ENCODE measurements at regions not wholly inside any gene's neighbourhood (a gene's known extent, or its start where the extent isn't known, plus 50 kb on each side); places are given as distances from the start of the nearest gene placed in this dataset.
"Not testable (repeated sequence)": the region's sequence is repeated elsewhere in the genome, so short reads cannot be mapped to it uniquely, and the experiment has no call there.

DNA sequence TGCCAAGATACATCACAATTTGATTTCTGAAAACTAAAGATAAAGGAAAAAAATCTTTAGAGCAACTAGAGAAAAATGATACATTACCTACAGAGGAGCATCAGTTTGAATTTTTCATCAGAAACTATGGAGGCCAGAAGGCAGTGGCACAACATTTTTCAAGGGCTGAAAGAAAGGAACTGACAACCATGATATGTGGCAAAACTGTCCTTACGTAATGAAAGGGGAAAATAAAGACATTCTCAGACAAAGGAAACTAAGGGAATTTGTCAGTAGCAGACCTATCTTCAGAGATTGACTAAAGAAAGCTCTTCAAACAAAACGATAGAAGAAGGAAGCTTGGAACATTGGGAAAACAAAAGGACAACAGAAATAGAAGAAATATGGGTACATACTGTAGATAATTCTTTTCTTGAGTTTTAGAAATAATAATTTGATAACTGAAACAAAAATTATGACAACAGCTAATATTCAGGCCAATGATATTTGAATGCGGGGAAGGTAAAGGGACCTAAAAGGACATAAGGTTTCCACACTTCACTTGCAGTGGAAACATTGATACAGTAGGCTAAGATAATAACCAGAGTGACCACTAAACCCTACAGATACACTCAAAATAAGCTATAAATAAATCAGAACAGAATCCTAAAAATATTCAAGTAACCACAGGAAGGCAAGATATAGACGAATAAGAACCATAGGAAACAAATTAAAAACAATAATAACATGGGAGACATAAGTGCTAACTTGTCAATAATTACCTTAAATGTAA, 70.0 kb upstream of the NPAS2 start:
- Histone ChIP-seq H3K27ac (no peak overlapping the region), H3K27me3 (replicated peaks) (no peaks in the 10 kb centered on the region), H3K36me3 (replicated peaks) (no peaks in the 10 kb centered on the region), H3K4me3 (ENCODE audit: low read depth, low read length) (no peak overlapping the region)
- TF ChIP-seq, protein P1, sequence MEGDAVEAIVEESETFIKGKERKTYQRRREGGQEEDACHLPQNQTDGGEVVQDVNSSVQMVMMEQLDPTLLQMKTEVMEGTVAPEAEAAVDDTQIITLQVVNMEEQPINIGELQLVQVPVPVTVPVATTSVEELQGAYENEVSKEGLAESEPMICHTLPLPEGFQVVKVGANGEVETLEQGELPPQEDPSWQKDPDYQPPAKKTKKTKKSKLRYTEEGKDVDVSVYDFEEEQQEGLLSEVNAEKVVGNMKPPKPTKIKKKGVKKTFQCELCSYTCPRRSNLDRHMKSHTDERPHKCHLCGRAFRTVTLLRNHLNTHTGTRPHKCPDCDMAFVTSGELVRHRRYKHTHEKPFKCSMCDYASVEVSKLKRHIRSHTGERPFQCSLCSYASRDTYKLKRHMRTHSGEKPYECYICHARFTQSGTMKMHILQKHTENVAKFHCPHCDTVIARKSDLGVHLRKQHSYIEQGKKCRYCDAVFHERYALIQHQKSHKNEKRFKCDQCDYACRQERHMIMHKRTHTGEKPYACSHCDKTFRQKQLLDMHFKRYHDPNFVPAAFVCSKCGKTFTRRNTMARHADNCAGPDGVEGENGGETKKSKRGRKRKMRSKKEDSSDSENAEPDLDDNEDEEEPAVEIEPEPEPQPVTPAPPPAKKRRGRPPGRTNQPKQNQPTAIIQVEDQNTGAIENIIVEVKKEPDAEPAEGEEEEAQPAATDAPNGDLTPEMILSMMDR (IDR thresholded peaks at IDR 0.05; ENCODE audit: low read depth, low read length, missing control alignments) = no peak
- in situ Hi-C loops (cut with HindIII; ENCODE audit: low pct_ligation_motif_present, low sequenced_read_pairs) = no loop called here
- no peak for DNase-seq

DNA sequence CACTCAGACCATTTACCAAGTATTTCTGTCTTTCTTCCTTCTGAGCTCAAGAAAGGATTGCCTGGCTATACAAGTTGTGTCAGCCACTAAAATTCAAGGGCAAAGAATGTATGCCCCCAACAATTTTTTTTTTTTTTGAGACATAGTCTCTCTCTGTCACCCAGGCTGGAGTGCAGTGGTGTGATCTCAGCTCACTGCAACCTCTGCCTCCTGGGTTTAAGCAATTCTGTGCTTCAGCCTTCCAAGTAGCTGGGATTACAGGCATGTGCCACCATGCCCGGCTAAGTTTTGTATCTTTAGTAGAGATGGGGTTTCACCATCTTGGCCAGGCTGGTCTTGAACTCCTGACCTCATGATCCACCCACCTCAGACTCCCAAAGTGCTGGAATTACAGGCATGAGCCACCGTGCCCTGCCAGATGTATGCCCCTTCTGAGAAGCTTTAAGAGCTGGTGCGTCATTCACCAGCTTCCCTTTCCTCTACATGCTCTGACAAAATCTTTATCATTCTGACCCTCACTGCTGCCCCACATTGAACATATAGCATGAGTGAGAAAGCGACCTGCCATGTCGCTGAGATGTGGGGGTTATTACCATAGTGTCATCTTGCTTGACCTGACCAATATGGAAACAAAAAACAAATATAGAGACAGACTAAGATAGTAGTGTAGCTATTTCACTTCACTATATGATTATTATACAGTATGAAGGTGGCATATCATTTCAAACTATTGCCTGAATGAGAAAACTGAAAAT, 67.9 kb upstream of the NPAS2 start:
- DNase-seq = peak; percentile 77

DNA sequence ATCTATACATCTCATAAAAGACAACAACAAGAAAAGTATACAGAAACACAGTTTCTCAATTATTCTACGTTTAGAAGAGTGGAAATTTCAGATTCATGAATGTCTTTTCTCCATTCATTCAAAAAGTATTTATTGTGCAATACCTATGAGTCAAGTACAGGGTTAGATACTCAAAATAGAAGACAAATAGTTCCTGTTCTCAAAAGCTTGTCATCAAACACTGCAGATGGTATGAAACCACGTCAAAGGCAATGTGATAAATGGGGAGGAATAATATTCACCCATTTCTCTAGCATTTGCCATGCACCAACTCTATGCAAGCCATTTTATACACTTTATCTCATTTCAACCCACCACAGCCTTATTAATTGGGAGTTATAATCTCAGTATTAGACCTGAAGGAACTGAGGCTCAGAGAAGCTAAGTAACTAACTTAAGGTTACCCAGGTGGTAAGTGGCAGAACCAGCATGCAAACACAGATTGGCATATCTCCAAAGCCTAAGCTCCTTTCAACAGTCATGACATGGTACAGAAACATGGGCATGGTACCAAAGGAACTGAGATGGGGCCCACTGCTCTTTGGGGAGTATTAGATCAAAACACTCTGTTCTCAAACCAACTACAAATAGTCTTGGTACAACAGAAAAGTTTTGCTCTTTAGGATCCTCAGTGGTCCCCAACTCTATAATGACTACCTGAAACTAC, 67.2 kb upstream of the NPAS2 start:
- Histone ChIP-seq H3K27me3 (replicated peaks) (no peaks in the 10 kb centered on the region), H3K27ac (peak overlapping the region; percentile 90), H3K36me3 (replicated peaks) (no peaks in the 10 kb centered on the region), H3K4me3 (ENCODE audit: low read depth, low read length) (no peak overlapping the region)
- in situ Hi-C loops (cut with HindIII; ENCODE audit: low pct_ligation_motif_present, low sequenced_read_pairs) = no loop called here
- DNase-seq = peak; percentile 72
- TF ChIP-seq, protein P1 (IDR thresholded peaks at IDR 0.05; ENCODE audit: low read depth, low read length, missing control alignments) = no peak

More for the DNA sequence above, 67.9 kb upstream of the NPAS2 start:
- H3K27ac ChIP-seq = peak overlapping the region; percentile 90
- H3K36me3 ChIP-seq (replicated peaks); in situ Hi-C loops (cut with HindIII; ENCODE audit: low pct_ligation_motif_present, low sequenced_read_pairs); H3K27me3 ChIP-seq (replicated peaks); H3K4me3 ChIP-seq (ENCODE audit: low read depth, low read length): not testable (repeated sequence)

DNA sequence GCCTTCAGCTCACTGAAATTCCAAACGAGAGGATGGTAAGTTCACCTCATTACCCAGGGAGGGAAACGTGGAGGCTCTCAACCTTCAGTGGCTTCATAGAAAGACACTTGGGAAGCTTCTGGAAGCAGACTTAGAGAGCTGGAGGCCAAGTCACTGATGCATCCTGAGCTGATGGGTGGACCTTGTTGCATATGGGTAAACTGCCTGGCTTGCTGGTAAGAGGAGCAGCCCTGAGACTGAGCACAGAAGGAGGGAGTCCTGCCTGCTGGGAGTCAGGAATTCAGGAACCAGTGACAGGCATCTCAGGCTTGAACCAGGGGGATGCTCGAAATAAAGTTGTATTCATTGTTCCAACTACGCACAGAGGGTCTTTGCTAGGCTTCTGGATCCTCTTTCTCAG, 66.5 kb upstream of the NPAS2 start:
- no peak overlapping the region for H3K4me3 ChIP-seq (ENCODE audit: low read depth, low read length)
- TF ChIP-seq, protein P1 (IDR thresholded peaks at IDR 0.05; ENCODE audit: low read depth, low read length, missing control alignments) = no peak
- DNase-seq = no peak
- H3K27me3 ChIP-seq (replicated peaks) = no peaks in the 10 kb centered on the region
- in situ Hi-C loops (cut with HindIII; ENCODE audit: low pct_ligation_motif_present, low sequenced_read_pairs) = no loop called here
- H3K27ac ChIP-seq = peak overlapping the region; percentile 90
- no peaks in the 10 kb centered on the region for H3K36me3 ChIP-seq (replicated peaks)

DNA sequence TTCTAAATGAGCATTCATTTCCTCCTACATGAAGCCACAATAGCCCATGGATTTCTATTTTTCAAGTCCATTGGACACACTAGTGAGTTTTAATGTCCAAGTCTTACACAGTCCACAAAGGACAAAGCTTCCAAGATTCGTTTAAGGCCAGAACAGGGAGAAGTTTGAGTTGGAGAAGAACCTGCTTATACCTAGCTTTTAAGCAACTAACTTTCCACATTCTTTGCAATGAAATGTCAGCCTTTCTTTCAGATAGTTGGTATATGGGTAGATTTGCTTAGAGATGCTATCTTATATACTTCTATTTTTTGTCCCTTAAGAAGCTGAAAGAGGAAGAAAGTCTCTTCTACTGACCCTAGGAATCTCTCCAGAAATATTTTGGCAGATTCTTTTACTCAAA, 66.1 kb upstream of the NPAS2 start:
- in situ Hi-C loops (cut with HindIII; ENCODE audit: low pct_ligation_motif_present, low sequenced_read_pairs) = no loop called here
- Histone ChIP-seq H3K36me3 (replicated peaks) (no peaks in the 10 kb centered on the region), H3K27me3 (replicated peaks) (no peaks in the 10 kb centered on the region), H3K4me3 (ENCODE audit: low read depth, low read length) (no peak overlapping the region), H3K27ac (no peak overlapping the region)
- TF ChIP-seq, protein P1 (IDR thresholded peaks at IDR 0.05; ENCODE audit: low read depth, low read length, missing control alignments) = no peak
- DNase-seq = no peak

DNA sequence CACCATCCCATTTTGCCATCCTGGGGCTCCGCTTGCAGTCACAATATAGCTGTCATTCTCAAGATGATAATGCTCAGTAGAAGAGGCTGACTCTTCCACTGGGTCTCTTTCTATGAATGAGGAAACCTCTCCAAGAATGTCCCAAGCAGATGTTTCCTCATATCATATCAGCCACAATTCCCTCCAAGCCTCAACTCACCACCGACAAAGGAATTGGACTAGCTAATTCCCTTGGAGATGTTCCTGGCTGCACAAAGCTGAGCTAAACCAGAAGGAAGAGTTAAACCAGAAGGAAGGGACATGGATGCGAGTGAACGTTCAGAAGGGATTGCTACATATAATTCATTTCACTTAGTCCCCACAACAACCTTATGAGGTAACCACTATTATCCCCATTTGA, 65.0 kb upstream of the NPAS2 start:
- in situ Hi-C loops (cut with HindIII; ENCODE audit: low pct_ligation_motif_present, low sequenced_read_pairs) = no loop called here
- H3K4me3 ChIP-seq (ENCODE audit: low read depth, low read length) = no peak overlapping the region
- no peak overlapping the region for H3K27ac ChIP-seq
- TF ChIP-seq, protein P1 (IDR thresholded peaks at IDR 0.05; ENCODE audit: low read depth, low read length, missing control alignments) = no peak
- H3K36me3 ChIP-seq (replicated peaks) = no peaks in the 10 kb centered on the region
- no peak for DNase-seq
- no peaks in the 10 kb centered on the region for H3K27me3 ChIP-seq (replicated peaks)

Measured in brain microvascular endothelial cell (primary cell).